ENCODE measurements at regions not wholly inside any gene's neighbourhood (a gene's known extent, or its start where the extent isn't known, plus 50 kb on each side); places are given as distances from the start of the nearest gene placed in this dataset.

DNA sequence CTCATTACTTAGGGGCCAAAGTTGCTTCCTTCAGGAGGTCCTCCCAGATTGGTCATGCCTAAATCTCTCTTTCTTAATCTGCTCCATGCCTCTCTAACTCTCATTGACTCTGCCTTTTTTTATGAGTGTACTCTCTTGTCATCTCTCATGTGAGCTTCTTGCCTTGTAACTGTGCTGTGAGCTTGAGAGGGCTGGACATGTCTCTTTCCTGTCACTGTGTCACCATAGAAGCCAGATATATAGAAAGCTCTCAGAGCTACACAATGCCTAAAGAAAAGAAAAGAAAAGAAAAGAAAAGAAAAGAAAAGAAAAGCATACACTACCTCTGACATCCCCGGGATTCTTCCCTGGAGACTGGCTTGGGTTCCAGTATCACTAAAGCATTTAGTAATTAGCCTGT, 161.5 kb upstream of the SKOR2 start:
- H3K27me3 ChIP-seq (ENCODE audit: low read length), result no peaks in the 10 kb centered on the region
- no peaks in the 10 kb centered on the region for H3K9me3 ChIP-seq (ENCODE audit: insufficient read depth, low read length)
- H3K79me2 ChIP-seq (ENCODE audit: insufficient read depth, low read length), result no peaks in the 10 kb centered on the region
- no peak overlapping the region for H3K4me3 ChIP-seq (ENCODE audit: insufficient read depth, low read length, poor library complexity, severe bottlenecking)
- H2AFZ ChIP-seq (ENCODE audit: low read depth, low read length, severe bottlenecking), result no peak overlapping the region
- no peak overlapping the region for H3K27ac ChIP-seq (ENCODE audit: low read depth, low read length)
- H3K9ac ChIP-seq (ENCODE audit: low read length), result no peak overlapping the region
- no peaks in the 10 kb centered on the region for H3F3A ChIP-seq (ENCODE audit: insufficient read depth)
- H3K36me3 ChIP-seq (ENCODE audit: low read length), result no peaks in the 10 kb centered on the region
- H4K20me1 ChIP-seq (ENCODE audit: low read depth, low read length), result no peaks in the 10 kb centered on the region
- no peak overlapping the region for H3K4me2 ChIP-seq (ENCODE audit: low read depth, low read length, poor library complexity, severe bottlenecking)
- TF ChIP-seq EZH2phosphoT487 (conservative IDR thresholded peaks at IDR 0.05; ENCODE audit: low read length), result no peak
- TF ChIP-seq, protein P1, sequence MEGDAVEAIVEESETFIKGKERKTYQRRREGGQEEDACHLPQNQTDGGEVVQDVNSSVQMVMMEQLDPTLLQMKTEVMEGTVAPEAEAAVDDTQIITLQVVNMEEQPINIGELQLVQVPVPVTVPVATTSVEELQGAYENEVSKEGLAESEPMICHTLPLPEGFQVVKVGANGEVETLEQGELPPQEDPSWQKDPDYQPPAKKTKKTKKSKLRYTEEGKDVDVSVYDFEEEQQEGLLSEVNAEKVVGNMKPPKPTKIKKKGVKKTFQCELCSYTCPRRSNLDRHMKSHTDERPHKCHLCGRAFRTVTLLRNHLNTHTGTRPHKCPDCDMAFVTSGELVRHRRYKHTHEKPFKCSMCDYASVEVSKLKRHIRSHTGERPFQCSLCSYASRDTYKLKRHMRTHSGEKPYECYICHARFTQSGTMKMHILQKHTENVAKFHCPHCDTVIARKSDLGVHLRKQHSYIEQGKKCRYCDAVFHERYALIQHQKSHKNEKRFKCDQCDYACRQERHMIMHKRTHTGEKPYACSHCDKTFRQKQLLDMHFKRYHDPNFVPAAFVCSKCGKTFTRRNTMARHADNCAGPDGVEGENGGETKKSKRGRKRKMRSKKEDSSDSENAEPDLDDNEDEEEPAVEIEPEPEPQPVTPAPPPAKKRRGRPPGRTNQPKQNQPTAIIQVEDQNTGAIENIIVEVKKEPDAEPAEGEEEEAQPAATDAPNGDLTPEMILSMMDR (IDR thresholded peaks at IDR 0.05; ENCODE audit: insufficient read depth, low read length, poor library complexity, severe bottlenecking), result no peak
- H3K9me2 ChIP-seq (replicated peaks; ENCODE audit: insufficient read depth, low read length), result no peaks in the 10 kb centered on the region

DNA sequence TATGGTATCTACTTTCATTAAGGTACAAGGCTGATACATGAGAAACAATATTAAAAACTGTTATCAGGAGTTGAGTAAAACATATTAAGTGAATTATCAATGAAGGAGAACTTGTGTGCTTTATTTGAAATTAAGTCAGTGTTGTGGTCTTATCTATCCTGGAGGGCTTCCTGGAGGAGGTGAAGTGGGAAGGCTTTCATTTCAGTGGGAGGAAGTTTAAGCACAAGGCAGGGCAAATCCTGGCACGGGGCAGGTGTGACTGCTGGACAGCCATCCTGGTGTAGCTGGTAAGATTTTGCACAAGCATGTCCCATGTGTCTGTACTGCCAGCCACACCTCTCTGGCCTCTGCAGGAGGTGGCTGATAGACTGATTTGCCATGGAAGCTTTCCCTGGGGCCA, 159.7 kb upstream of the SKOR2 start:
- Histone ChIP-seq H3K4me3 (ENCODE audit: insufficient read depth, low read length, poor library complexity, severe bottlenecking) (no peak overlapping the region), H3K79me2 (ENCODE audit: insufficient read depth, low read length) (no peaks in the 10 kb centered on the region), H4K20me1 (ENCODE audit: low read depth, low read length) (no peaks in the 10 kb centered on the region), H3K9ac (ENCODE audit: low read length) (no peak overlapping the region), H3K4me2 (ENCODE audit: low read depth, low read length, poor library complexity, severe bottlenecking) (no peak overlapping the region), H2AFZ (ENCODE audit: low read depth, low read length, severe bottlenecking) (no peak overlapping the region), H3K9me2 (replicated peaks; ENCODE audit: insufficient read depth, low read length) (no peaks in the 10 kb centered on the region), H3K27me3 (ENCODE audit: low read length) (no peaks in the 10 kb centered on the region), H3K9me3 (ENCODE audit: insufficient read depth, low read length) (no peaks in the 10 kb centered on the region), H3K36me3 (ENCODE audit: low read length) (no peaks in the 10 kb centered on the region), H3K27ac (ENCODE audit: low read depth, low read length) (no peak overlapping the region), H3F3A (ENCODE audit: insufficient read depth) (no peaks in the 10 kb centered on the region)
- TF ChIP-seq EZH2phosphoT487 (conservative IDR thresholded peaks at IDR 0.05; ENCODE audit: low read length), result no peak
- TF ChIP-seq, protein P1 (IDR thresholded peaks at IDR 0.05; ENCODE audit: insufficient read depth, low read length, poor library complexity, severe bottlenecking), result no peak

DNA sequence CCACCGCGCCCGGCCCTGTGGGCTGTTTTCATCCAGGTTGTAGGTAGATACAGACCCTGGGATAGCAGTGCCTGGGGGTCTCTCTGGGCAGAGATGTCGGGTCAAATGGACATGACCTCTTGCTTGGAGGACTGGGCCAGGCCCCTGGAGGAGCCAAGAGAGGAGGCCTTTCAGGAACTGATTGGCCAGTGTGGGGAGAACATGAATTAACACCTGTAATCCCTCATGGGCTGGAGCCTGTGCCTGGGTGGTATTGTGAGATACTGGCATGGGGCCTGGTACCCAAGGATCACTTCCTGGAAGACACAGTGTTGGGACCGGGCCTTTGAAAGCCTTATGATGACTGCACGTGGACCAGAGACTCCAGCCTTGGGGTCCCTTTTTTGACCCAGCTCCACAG, 158.7 kb upstream of the SKOR2 start:
- Histone ChIP-seq H3K79me2 (ENCODE audit: insufficient read depth, low read length) (no peaks in the 10 kb centered on the region), H3K36me3 (ENCODE audit: low read length) (no peaks in the 10 kb centered on the region), H3K27me3 (ENCODE audit: low read length) (no peaks in the 10 kb centered on the region), H3K9me2 (replicated peaks; ENCODE audit: insufficient read depth, low read length) (no peaks in the 10 kb centered on the region), H3K9ac (ENCODE audit: low read length) (no peak overlapping the region), H4K20me1 (ENCODE audit: low read depth, low read length) (no peaks in the 10 kb centered on the region), H3K4me3 (ENCODE audit: insufficient read depth, low read length, poor library complexity, severe bottlenecking) (no peak overlapping the region), H3K4me2 (ENCODE audit: low read depth, low read length, poor library complexity, severe bottlenecking) (no peak overlapping the region), H3K9me3 (ENCODE audit: insufficient read depth, low read length) (no peaks in the 10 kb centered on the region), H2AFZ (ENCODE audit: low read depth, low read length, severe bottlenecking) (no peak overlapping the region), H3K27ac (ENCODE audit: low read depth, low read length) (no peak overlapping the region), H3F3A (ENCODE audit: insufficient read depth) (no peaks in the 10 kb centered on the region)
- TF ChIP-seq, protein P1 (IDR thresholded peaks at IDR 0.05; ENCODE audit: insufficient read depth, low read length, poor library complexity, severe bottlenecking), result no peak
- no peak for TF ChIP-seq EZH2phosphoT487 (conservative IDR thresholded peaks at IDR 0.05; ENCODE audit: low read length)

DNA sequence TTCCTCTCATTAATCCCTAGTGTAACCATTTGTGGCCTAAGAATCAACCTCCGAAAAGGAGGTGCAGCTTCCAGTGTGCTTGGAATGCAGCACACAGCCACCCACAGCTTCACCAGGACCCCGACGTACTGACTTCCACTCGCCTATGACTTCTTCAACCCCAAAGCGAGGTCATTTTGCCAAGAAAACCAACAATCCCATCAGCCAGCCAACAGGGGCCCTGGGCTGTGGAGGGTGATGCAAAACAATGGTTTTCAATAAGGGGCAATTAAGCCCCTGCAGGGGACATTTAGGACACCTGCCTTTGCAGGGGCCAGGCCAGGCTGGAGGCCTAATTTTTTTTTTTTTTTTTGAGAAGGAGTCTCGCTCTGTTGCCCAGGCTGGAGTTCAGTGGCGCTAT, 158.1 kb upstream of the SKOR2 start:
- no peak overlapping the region for H3K9ac ChIP-seq (ENCODE audit: low read length)
- H3K9me3 ChIP-seq (ENCODE audit: insufficient read depth, low read length), result no peaks in the 10 kb centered on the region
- H2AFZ ChIP-seq (ENCODE audit: low read depth, low read length, severe bottlenecking), result no peak overlapping the region
- H3K4me2 ChIP-seq (ENCODE audit: low read depth, low read length, poor library complexity, severe bottlenecking), result no peak overlapping the region
- H3K9me2 ChIP-seq (replicated peaks; ENCODE audit: insufficient read depth, low read length), result no peaks in the 10 kb centered on the region
- H4K20me1 ChIP-seq (ENCODE audit: low read depth, low read length), result no peaks in the 10 kb centered on the region
- H3K27ac ChIP-seq (ENCODE audit: low read depth, low read length), result no peak overlapping the region
- TF ChIP-seq, protein P1 (IDR thresholded peaks at IDR 0.05; ENCODE audit: insufficient read depth, low read length, poor library complexity, severe bottlenecking), result no peak
- no peak for TF ChIP-seq EZH2phosphoT487 (conservative IDR thresholded peaks at IDR 0.05; ENCODE audit: low read length)
- H3K27me3 ChIP-seq (ENCODE audit: low read length), result no peaks in the 10 kb centered on the region
- H3K36me3 ChIP-seq (ENCODE audit: low read length), result no peaks in the 10 kb centered on the region
- H3F3A ChIP-seq (ENCODE audit: insufficient read depth), result no peaks in the 10 kb centered on the region
- H3K4me3 ChIP-seq (ENCODE audit: insufficient read depth, low read length, poor library complexity, severe bottlenecking), result no peak overlapping the region
- no peaks in the 10 kb centered on the region for H3K79me2 ChIP-seq (ENCODE audit: insufficient read depth, low read length)
